Germinal center (tissue), 1 donor: ENCODE measurements at regions not wholly inside any gene's neighbourhood (a gene's known extent, or its start where the extent isn't known, plus 50 kb on each side); places are given as distances from the start of the nearest gene placed in this dataset.

Source experiments
- DNase-seq: peaks from one replicate; pipeline ENCODE4 v3.0.0; 2012; ENCODE audit warnings: mixed read lengths, low spot score

DNA sequence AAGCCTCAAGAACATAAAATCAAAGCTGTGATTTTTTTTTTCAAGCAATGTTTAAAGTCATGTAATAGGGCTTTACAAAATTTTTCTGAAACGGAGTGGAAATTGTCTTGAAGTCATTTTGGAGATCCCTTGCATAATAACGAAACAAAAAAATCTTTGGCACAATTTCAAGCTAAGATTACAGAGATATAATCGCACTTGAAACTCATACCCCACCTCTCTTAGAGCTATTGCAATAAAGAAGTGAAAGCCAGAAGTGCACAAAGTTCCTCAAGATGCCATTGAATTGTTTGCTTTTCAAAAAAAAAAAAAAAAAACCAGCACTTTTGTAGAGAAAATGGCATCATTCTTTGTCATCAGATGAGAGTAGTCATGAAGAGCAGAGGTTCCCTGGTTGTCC is 152.3 kb downstream of the PAX3 start:
- no peak for DNase-seq

DNA sequence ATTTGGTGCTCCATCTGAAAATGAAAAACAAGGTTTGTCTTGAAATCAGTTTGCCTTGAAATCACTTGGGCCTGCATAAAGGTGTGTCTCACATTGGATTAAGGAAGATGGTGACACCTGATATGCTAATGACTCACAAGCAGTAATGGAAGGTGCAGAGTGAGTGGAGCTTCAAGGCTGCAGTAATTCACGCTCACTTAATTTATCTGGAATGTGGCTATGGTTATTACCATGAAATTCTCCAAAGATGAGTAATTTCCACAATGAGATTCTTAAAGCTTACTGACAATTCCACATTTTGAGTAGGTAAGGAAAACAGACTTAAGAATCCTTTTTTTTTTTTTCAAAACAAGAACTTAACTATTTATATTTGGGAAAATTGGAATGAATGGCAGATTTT is 156.8 kb downstream of the PAX3 start:
- DNase-seq: no peak

DNA sequence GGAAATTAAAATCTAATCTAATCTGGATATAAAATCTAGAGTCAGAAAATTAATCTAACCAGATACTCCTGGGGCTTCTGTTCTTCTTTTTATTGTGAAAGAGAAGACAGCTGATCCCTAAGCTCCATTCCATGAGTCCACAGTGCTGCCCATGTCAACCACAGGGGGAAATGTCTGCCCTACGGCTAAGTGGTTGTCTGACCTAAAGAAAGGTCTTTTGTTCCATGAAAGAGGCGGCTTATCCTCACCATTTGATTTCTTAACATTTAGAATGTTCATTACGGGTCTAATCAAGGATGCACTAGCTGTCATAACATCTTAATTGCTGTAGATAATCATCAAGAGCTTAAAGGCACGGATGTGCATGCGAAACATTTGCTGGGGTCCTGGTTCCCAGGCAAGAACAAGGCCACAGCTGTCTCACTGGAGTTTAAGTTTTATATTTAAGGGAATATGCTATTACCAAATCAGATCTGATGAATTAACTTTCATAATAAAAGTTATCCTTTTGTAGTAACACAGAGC is 162.6 kb downstream of the PAX3 start:
- no peak for DNase-seq

GRCh38 chr2:222134654-222135053 is 164.1 kb downstream of the PAX3 start:
- no peak for DNase-seq

- DNase-seq: no peak
These were observed 164.9 kb downstream of the PAX3 start for GRCh38 chr2:222133897-222134296.

- DNase-seq: no peak
These were observed 167.9 kb downstream of the PAX3 start for GRCh38 chr2:222130855-222131254.

- no peak for DNase-seq
These were observed 171.1 kb downstream of the PAX3 start for GRCh38 chr2:222127660-222128059.

GRCh38 chr2:222120933-222121332 is 177.9 kb downstream of the PAX3 start:
- DNase-seq: no peak

DNA sequence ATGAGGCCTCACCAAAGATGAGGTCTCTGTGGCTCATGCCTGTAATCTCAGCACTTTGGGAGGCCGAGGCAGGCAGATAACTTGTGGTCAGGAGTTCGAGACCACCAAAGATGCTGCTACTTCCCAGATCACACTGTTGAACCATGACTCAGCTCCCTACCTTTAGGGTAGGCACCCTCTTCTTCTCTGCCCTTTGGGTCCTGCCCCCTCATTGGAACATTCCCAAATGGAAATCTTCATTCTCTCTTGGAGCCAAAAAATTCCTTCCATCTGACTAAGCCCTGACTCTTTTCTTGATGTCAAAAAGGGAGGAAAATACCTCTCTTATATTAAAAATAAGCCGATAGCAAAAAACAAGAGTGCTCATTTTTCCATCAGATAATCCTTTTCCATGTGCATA is 183.5 kb downstream of the PAX3 start:
- no peak for DNase-seq

DNA sequence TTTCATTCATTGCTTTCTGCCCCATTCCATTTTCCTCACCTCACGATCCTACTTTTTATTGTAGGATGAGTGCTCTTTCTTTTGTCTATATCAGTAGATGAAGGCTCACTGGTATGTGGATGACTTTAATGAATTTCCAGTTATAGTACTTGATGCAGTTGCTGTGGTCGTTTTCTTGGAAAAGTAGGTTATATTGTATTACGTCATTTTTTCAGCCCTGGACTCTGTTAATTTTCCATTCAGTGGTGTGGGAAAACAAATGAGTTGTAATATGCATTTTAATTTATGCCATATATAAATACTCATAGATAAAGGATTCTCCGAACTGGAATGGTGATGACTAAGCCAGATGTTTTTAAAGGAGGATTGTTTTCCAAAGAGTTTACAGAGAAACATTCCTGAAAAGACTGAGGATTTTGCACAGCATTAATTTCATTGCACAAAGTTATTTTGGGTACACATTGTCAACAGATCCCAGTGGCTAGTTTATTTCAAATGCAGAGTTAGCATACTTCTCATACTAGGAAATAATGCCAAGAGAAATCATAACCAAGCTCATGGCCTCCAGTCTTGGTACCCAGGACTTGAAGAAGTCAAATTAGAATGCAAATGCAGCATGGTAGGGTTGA is 189.7 kb downstream of the PAX3 start:
- DNase-seq: no peak

DNA sequence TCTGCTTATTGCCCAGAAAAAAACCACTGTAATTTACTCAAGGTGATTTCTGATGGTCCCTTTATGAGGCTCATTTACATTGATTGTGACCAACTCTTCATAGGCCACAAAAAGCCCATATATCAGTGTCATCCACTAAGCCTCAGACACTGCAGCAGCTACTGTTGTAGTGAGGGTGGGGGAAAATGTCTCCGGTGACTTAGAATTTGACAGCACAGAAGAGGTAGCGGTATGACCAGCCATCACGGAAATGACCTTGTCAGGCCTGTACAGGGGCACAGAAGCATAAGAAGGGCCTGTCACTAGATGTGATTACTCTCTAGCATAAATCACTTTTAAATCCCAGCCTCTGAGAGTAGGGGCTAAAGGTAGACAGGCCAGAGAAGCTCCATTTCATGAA is 190.3 kb downstream of the PAX3 start:
- DNase-seq: no peak

GRCh38 chr2:222105046-222105445 is 193.8 kb downstream of the PAX3 start:
- no peak for DNase-seq

DNA sequence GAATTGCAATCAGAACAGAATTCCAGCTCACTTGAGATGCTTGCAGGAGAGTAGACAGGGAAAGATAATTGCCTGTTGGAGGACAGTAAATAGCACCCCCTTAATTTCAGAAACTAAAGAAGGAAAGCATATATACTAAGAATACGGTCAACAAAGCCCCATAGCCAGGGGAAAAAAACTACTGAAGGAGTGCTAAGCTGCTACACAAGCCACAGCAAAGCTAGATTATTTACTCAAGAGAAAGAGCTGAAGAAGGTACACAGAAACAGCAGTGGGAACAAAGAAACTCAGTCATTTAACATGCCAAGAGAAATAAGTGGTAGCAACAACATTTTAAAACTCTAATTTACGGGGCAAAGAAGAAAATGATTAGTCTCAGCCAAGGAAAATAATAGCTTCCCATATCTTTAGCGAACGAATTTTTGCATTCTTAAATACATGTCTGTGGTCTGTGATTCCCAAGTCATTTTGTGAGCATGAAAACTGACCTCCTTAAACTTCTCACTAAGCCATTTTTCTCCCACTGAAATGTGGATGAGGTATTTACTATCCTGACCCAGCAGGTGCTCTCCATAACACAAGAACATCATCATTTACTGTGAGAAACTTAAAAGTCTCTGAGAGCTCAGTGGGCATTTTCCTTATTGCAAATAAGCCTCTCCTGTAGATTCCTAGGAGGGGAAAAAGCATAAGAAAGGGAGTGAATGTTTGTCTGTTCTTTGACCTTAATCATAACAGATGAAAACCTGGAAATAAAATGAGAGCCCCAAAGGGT is 196.0 kb downstream of the PAX3 start:
- DNase-seq: no peak

GRCh38 chr2:222100704-222101699 is 197.8 kb downstream of the PAX3 start:
- DNase-seq: no peak

GRCh38 chr2:222088561-222088960 is 210.2 kb downstream of the PAX3 start:
- DNase-seq: no peak

GRCh38 chr2:222087998-222088397 is 210.8 kb downstream of the PAX3 start:
- no peak for DNase-seq

- DNase-seq: no peak
These were observed 216.6 kb downstream of the PAX3 start for GRCh38 chr2:222082201-222082600.

GRCh38 chr2:222080141-222080540 is 218.7 kb downstream of the PAX3 start:
- no peak for DNase-seq

DNA sequence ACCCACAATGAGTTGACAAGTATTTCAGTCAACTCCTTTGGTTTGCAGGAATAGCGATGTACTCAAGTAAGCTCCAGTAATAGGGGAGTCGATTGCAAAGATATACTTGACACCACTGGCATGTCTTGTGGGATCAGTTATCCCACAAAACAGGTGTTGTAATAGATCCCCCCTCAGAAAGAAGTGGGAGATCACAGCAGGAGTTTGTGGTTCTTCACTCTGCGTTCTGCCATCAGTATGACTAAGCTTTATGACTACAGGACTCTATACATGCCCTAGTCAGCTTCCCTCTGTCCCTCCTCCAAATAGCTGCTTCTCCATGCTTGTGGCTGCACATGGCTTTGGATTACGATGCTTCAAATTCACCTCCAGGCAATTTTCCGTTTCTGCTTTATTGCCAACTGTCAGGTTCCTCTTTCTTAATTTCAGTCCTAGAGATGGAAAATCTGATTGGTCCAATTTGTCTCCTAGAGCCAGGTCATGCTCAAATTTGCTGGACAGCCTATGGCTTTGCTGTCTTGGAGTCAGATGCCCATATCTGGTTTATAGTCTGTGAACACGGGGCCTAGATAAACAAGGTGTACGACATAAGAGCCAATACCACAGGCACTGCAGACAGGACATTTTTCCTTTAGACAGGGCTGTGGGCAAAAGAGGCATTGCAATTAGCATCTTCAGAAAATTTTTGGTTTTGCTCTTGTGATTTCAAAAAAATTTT is 221.7 kb downstream of the PAX3 start:
- no peak for DNase-seq

GRCh38 chr2:222074674-222075073 is 224.1 kb downstream of the PAX3 start:
- DNase-seq: no peak

GRCh38 chr2:222071911-222072310 is 226.9 kb downstream of the PAX3 start:
- DNase-seq: no peak

GRCh38 chr2:222064286-222064685 is 234.5 kb downstream of the PAX3 start:
- no peak for DNase-seq
